ENCODE measurements at regions not wholly inside any gene's neighbourhood (a gene's known extent, or its start where the extent isn't known, plus 50 kb on each side); places are given as distances from the start of the nearest gene placed in this dataset.

- TF ChIP-seq CTCF (IDR thresholded peaks at IDR 0.05; ENCODE audit: insufficient read depth, missing control alignments): no peak
- FAIRE-seq: no peak
- DNase-seq (ENCODE audit: insufficient read length, low spot score): no peak
Observed at GRCh38 chr5:174431504-174431903, 292.9 kb upstream of the MSX2 start.

GRCh38 chr5:174433098-174433497, 291.3 kb upstream of the MSX2 start:
- DNase-seq (ENCODE audit: insufficient read length, low spot score) (no peak), FAIRE-seq (no peak)
- TF ChIP-seq CTCF (IDR thresholded peaks at IDR 0.05; ENCODE audit: insufficient read depth, missing control alignments): no peak

GRCh38 chr5:174436750-174437149, 287.6 kb upstream of the MSX2 start:
- no peak for FAIRE-seq

GRCh38 chr5:174444479-174445188, 279.7 kb upstream of the MSX2 start:
- DNase-seq (ENCODE audit: insufficient read length, low spot score): no peak
- no peak for FAIRE-seq
- TF ChIP-seq CTCF (IDR thresholded peaks at IDR 0.05; ENCODE audit: insufficient read depth, missing control alignments): no peak

More at GRCh38 chr5:174436750-174437149, 287.6 kb upstream of the MSX2 start:
- no peak for TF ChIP-seq CTCF (IDR thresholded peaks at IDR 0.05; ENCODE audit: insufficient read depth, missing control alignments)
- DNase-seq (ENCODE audit: insufficient read length, low spot score): no peak

GRCh38 chr5:174446446-174446845, 277.9 kb upstream of the MSX2 start:
- FAIRE-seq (no peak), DNase-seq (ENCODE audit: insufficient read length, low spot score) (no peak)
- TF ChIP-seq CTCF (IDR thresholded peaks at IDR 0.05; ENCODE audit: insufficient read depth, missing control alignments): no peak

- TF ChIP-seq CTCF (IDR thresholded peaks at IDR 0.05; ENCODE audit: insufficient read depth, missing control alignments): no peak
- DNase-seq (ENCODE audit: insufficient read length, low spot score) (no peak), FAIRE-seq (no peak)
Observed at GRCh38 chr5:174446988-174447387, 277.4 kb upstream of the MSX2 start.

- DNase-seq (ENCODE audit: insufficient read length, low spot score) (no peak), FAIRE-seq (no peak)
- TF ChIP-seq CTCF (IDR thresholded peaks at IDR 0.05; ENCODE audit: insufficient read depth, missing control alignments): no peak
Observed at GRCh38 chr5:174448041-174448440, 276.3 kb upstream of the MSX2 start.

Measured in D721Med (cell line).